Right atrium auricular region (tissue), 2 donors: ENCODE measurements at regions not wholly inside any gene's neighbourhood (a gene's known extent, or its start where the extent isn't known, plus 50 kb on each side); places are given as distances from the start of the nearest gene placed in this dataset.

Source experiments
- DNase-seq: peaks from one replicate; pipeline ENCODE4 v3.0.0-alpha.2; 2019; ENCODE audit warnings: low spot score
- H3K27ac ChIP-seq, 2 donors: fragments of 200-600 bp; sonication (generic); 1 replicate in 1 of 2; 2 replicates in 1 of 2; pipeline ENCODE4 v1.5.1; 2016 to 2019
- H3K27me3 ChIP-seq, 2 donors: fragments of 200-600 bp; sonication (generic); one replicate each; pipeline versions ENCODE4 v1.5.1 to v1.6.0; 2017 to 2019
- H3K36me3 ChIP-seq: fragments of 200-600 bp; sonication (generic); one replicate; pipeline ENCODE4 v1.5.1; 2016
- H3K4me1 ChIP-seq, 2 donors: fragments of 200-600 bp; sonication (generic); one replicate each; pipeline versions ENCODE4 v1.5.1 to v1.6.0; 2017 to 2019
- H3K4me3 ChIP-seq, 2 donors: fragments of 200-600 bp; sonication (generic); 1 replicate in 1 of 2; 2 replicates in 1 of 2; pipeline ENCODE4 v1.5.1; 2017 to 2019; ENCODE audit warnings: mild to moderate bottlenecking in 1 of 2, moderate library complexity in 1 of 2
- H3K9me3 ChIP-seq, 2 donors: fragments of 200-600 bp; sonication (generic); one replicate each; pipeline ENCODE4 v1.5.1; 2019
- CTCF ChIP-seq, 2 donors: fragments of 200-600 bp; sonication (generic); IDR thresholded peaks; one replicate each; pipeline ENCODE4 v1.5.1; 2019; ENCODE audit warnings: antibody characterized with exemption in 2 of 2

GRCh38 chr10:76740514-76740913 is 897.1 kb downstream of the KCNMA1 start:
- Histone ChIP-seq H3K36me3 (no peaks in the 10 kb centered on the region), H3K4me3 (no peak overlapping the region), H3K4me1 (no peaks in the 10 kb centered on the region), H3K9me3 (no peaks in the 10 kb centered on the region), H3K27ac (no peak overlapping the region), H3K27me3 (no peaks in the 10 kb centered on the region)
- no peak for TF ChIP-seq CTCF (IDR thresholded peaks at IDR 0.05)
- no peak for DNase-seq

- Histone ChIP-seq H3K36me3 (no peaks in the 10 kb centered on the region), H3K4me3 (no peak overlapping the region), H3K4me1 (no peaks in the 10 kb centered on the region), H3K9me3 (no peaks in the 10 kb centered on the region), H3K27me3 (no peaks in the 10 kb centered on the region), H3K27ac (no peak overlapping the region)
- TF ChIP-seq CTCF (IDR thresholded peaks at IDR 0.05): no peak
- no peak for DNase-seq
Observed at GRCh38 chr10:76738991-76739390, 898.6 kb downstream of the KCNMA1 start.

GRCh38 chr10:76736815-76737618 is 900.6 kb downstream of the KCNMA1 start:
- Histone ChIP-seq H3K4me1 (no peaks in the 10 kb centered on the region), H3K27me3 (no peaks in the 10 kb centered on the region), H3K27ac (no peak overlapping the region), H3K9me3 (no peaks in the 10 kb centered on the region), H3K36me3 (no peaks in the 10 kb centered on the region), H3K4me3 (no peak overlapping the region)
- no peak for DNase-seq
- no peak for TF ChIP-seq CTCF (IDR thresholded peaks at IDR 0.05)

GRCh38 chr10:76736392-76736791 is 901.2 kb downstream of the KCNMA1 start:
- Histone ChIP-seq H3K36me3 (no peaks in the 10 kb centered on the region), H3K4me1 (no peaks in the 10 kb centered on the region), H3K4me3 (no peak overlapping the region), H3K27me3 (no peaks in the 10 kb centered on the region), H3K27ac (no peak overlapping the region), H3K9me3 (no peaks in the 10 kb centered on the region)
- no peak for TF ChIP-seq CTCF (IDR thresholded peaks at IDR 0.05)
- no peak for DNase-seq

- DNase-seq: no peak
- Histone ChIP-seq H3K4me1 (no peaks in the 10 kb centered on the region), H3K27me3 (no peaks in the 10 kb centered on the region), H3K36me3 (no peaks in the 10 kb centered on the region), H3K27ac (no peak overlapping the region), H3K9me3 (no peaks in the 10 kb centered on the region), H3K4me3 (no peak overlapping the region)
- no peak for TF ChIP-seq CTCF (IDR thresholded peaks at IDR 0.05)
Observed at GRCh38 chr10:76735866-76736265, 901.7 kb downstream of the KCNMA1 start.

- H3K36me3 ChIP-seq: no peaks in the 10 kb centered on the region
- H3K4me1 ChIP-seq: no peaks in the 10 kb centered on the region
- no peak for DNase-seq
- no peak overlapping the region for H3K4me3 ChIP-seq
- H3K27me3 ChIP-seq: no peaks in the 10 kb centered on the region
- no peaks in the 10 kb centered on the region for H3K9me3 ChIP-seq
- no peak overlapping the region for H3K27ac ChIP-seq
- TF ChIP-seq CTCF (IDR thresholded peaks at IDR 0.05): no peak
Observed at GRCh38 chr10:76733441-76733936, 904.1 kb downstream of the KCNMA1 start.
